ENCODE measurements at regions not wholly inside any gene's neighbourhood (a gene's known extent, or its start where the extent isn't known, plus 50 kb on each side); places are given as distances from the start of the nearest gene placed in this dataset.

- TF ChIP-seq CTCF (IDR thresholded peaks at IDR 0.05), result no peak
- no peak for TF ChIP-seq POLR2A (IDR thresholded peaks at IDR 0.05)
These were observed 238.1 kb downstream of the LACC1 start for GRCh38 chr13:44117816-44118215.

Measured in uterus (tissue), 2 donors.